Retinal pigment epithelial cell (primary cell): ENCODE measurements at regions not wholly inside any gene's neighbourhood (a gene's known extent, or its start where the extent isn't known, plus 50 kb on each side); places are given as distances from the start of the nearest gene placed in this dataset.
A peak's percentile ranks its signal among the peaks of the same experiment; 100 is the strongest.
"Not testable (repeated sequence)": the region's sequence is repeated elsewhere in the genome, so short reads cannot be mapped to it uniquely, and the experiment has no call there.

Source experiments
- DNase-seq: peaks from one replicate; pipeline ENCODE4 v3.0.0-alpha.2; 2010; ENCODE audit warnings: low read depth
- H3K4me3 ChIP-seq: 2 replicates; pipeline ENCODE4 v1.5.1; 2011; ENCODE audit warnings: mild to moderate bottlenecking, low read length, control low read depth, moderate library complexity
- CTCF ChIP-seq: conservative IDR thresholded peaks from 2 replicates; pipeline ENCODE4 v1.5.1; 2011; ENCODE audit warnings: low read depth, low read length, control low read depth, inconsistent platforms

GRCh38 chr2:111622859-111623258 lies 261.1 kb downstream of the ANAPC1 start:
- no peak for TF ChIP-seq CTCF
- H3K4me3 ChIP-seq = no peak overlapping the region
- no peak for DNase-seq

GRCh38 chr2:111623380-111623779 lies 260.6 kb downstream of the ANAPC1 start:
- TF ChIP-seq CTCF = no peak
- H3K4me3 ChIP-seq = no peak overlapping the region
- DNase-seq = no peak

- no peak for TF ChIP-seq CTCF
- DNase-seq = peak; percentile 59
- H3K4me3 ChIP-seq = no peak overlapping the region
Observed at GRCh38 chr2:111624411-111625156, 259.4 kb downstream of the ANAPC1 start.

GRCh38 chr2:111625157-111625537 lies 258.8 kb downstream of the ANAPC1 start:
- H3K4me3 ChIP-seq, DNase-seq: not testable (repeated sequence)

GRCh38 chr2:111626037-111626864 lies 257.7 kb downstream of the ANAPC1 start:
- no peak for DNase-seq
- TF ChIP-seq CTCF = no peak
- no peak overlapping the region for H3K4me3 ChIP-seq

GRCh38 chr2:111626865-111627163 lies 257.2 kb downstream of the ANAPC1 start:
- H3K4me3 ChIP-seq = no peak overlapping the region
- TF ChIP-seq CTCF = no peak
- DNase-seq = no peak

- no peak for TF ChIP-seq CTCF
- no peak overlapping the region for H3K4me3 ChIP-seq
- DNase-seq = no peak
Observed at GRCh38 chr2:111627256-111627655, 256.7 kb downstream of the ANAPC1 start.
